HG03442 (cell line): ENCODE measurements at regions not wholly inside any gene's neighbourhood (a gene's known extent, or its start where the extent isn't known, plus 50 kb on each side); places are given as distances from the start of the nearest gene placed in this dataset.

ENCODE experiments used
- ATAC-seq: cut with Tn5 transposase; IDR thresholded peaks from one replicate; pipeline ENCODE4 v1.9.1; 2021; ENCODE audit warnings: mild to moderate bottlenecking, moderate library complexity; ENCODE audit not compliant: unreplicated experiment

DNA sequence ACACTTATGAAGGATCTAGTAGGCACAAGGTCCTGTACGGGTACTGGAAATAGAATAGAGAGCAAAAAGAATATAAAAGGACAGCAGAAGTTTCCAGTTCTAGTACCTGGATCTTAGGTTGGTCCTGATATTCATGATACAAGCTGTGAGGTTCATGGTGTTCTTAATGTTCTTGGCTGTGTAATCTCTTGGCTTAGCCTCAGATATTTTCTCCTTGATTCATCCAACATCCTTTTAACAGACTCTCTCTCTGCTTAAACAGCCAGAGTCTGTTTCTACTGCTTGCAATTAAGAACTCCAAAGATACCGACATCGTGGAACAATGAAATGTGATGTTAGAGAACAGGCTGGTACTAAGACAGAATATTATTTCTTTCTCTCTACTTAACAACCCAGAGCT is 49.9 kb downstream of the CNTN3 start:
- ATAC-seq, result no peak

DNA sequence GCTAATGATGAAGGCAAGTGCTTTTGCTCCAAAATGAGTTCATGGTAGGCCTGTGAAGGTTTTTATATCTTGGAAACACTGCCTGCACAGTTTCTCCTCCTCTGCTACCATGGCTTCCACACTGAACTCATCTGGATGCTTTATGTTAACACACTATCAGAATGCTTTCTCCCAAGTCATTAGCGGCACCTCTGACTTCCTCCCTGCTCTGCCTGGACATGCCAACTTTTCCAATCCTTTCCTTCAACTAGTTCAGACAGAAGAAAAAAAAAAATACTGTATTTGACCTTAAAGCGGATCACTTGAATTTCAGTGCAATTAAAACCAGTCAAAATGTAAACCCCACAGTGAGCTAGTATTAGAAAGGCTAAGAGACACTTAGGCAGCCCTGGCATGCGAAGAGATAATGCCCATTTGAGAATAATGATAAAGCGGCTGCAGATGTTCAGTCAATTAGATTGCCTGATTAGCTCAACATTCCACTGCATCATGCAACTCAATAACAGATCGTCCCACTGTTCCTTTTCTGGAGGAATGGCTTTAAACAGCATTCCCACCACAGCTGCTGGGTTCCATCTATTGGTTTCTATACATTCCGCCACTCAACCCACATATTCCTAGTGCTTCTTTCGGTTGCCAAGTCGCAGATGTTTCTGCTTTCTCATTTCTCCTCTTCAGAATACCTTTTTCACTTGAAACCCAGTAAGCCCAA is 51.7 kb downstream of the CNTN3 start:
- ATAC-seq, result no peak

DNA sequence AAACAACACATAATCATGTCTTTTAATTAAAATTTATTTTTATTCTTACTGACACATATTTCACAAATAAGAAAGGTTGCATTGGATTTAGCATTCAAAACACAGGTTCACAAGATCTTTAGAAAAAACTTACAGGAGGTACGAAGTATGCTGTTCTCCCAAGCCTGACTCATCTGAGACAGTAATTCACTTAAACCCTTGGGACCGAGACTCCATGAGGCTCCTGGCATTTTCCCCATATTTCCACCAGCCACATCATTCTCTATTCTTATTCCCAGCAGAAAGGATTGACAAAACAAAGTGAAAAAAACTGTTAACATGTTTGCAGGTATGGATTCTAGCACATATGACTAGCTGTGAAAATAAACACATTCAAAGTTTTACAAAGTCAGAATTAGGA is 52.6 kb downstream of the CNTN3 start:
- no peak for ATAC-seq

DNA sequence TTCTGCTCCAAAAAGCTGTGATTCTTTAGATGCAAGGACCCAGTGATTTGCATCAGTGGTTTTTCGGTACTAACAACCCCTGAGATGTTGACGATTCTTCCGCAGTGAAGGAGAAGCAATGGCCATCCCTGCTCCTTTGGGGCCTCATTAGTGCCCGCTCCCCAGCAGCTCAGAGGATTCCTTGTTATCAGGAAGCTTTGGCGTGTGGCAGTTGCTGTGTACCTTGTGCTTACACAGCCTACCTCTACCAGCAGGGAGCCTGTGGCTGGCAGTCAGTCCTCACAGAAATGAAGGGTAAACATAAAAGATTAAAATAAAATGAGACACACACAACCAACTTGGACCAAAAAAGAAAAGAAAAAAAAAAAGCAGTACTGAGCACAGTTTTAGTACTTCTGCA is 55.2 kb downstream of the CNTN3 start:
- ATAC-seq, result no peak

DNA sequence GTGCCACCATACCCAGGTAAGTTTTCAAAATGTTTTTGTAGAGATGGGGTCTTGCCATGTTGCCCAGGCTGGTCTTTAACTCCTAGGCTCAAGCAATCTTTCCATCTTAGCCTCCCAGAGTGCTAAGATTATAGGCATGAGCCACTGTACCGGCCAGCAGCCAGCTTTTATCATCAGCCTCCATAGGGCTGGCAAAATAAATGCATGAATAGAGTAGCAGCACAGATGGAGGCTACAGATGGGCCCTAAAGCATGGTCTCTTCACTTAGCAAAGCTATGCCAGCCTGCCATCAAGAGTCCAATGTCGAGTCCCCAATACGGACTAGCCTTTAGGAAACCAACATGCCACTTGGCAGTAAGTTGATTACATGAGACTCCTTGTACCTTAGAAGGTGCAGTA is 63.8 kb downstream of the CNTN3 start:
- ATAC-seq, result no peak

DNA sequence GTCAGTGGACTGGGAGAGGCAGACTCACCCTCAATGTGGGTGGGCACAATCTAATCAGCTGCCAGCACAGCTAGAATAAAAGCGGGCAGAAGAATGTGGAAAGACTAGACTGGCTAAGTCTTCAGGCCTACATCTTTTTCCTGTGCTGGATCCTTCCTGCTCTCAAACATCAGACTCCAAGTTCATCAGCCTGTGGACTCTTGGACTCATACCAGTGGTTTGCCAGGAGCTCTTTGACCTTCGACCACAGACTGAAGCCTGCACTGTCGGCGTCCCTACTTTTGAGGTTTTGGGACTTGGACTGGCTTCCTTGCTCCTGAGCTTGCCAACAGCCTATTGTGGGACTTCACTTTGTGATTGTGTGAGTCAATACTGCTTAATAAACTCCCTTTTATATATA is 68.0 kb downstream of the CNTN3 start:
- ATAC-seq, result no peak

DNA sequence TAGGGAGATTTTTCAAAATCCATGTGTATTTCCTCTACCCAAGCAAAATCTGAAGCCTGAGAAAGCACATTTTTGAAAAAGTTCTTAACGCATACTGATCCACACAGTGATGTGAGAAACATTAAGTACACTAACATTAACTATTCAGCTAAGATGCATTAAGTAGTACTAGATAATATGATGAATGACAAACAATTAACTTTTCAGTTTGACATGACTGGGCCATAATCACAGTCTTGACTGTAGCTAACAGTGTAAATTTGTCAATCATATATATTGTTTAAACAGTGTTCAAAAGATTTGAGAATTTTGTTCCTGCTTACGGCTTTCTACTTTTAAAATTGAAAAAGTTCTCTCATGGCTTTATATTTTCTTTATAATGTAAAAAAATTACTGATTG is 72.0 kb downstream of the CNTN3 start:
- no peak for ATAC-seq

DNA sequence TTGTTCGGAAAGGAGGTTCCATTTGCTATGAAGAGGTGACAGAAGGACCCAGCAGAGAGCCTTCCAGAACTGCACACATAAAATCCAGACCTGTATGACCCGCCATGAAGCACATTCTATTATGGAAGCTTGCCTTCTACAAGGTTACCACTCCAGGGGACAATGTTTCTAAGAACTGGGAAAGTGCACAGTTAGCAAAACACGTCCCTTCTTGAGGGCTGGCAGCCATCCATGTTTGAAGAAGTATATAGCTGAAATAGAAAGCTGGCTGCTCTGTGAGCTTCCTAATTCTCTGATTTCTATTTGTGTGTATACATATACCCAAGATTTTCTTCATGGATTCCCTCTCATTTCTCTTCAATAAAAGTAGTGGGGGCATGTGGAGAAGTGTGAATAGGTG is 74.6 kb downstream of the CNTN3 start:
- ATAC-seq, result no peak

DNA sequence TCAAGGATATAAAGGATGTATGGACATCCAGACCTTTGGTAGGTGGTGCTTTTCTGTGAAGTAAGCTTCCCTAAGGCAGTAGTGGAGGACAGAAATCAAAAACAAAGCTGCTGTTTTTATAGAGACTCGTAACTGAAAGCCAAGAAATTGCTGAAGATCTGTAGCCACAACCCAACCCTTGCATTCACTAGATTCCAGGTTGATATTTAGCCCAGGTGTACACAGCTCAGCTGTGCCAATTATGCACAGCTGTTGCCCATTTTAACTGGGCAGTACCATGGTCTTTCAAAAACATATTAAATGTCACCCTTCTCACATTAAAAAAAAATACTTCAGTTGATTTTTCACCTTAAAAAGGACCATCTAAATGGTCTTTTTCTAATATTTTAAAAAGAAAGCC is 75.8 kb downstream of the CNTN3 start:
- no peak for ATAC-seq

DNA sequence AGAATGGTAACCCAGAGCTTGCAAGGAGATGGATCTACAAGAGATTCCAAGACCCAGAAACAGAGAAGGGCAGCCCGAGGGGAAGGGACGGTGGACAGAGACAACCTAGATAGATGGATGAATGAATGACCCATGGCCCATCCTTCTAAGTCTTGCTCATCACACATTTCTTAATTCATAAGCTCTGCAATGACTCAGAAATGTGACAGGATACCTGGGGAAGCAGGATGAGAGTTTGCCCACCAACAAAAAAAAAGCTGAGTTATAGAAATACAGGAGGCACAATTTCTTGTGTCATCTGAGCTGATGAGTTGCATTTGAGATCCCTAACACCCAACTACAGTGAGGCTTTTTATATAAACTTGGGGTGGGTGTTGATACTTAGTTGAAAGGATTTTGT is 76.6 kb downstream of the CNTN3 start:
- no peak for ATAC-seq

DNA sequence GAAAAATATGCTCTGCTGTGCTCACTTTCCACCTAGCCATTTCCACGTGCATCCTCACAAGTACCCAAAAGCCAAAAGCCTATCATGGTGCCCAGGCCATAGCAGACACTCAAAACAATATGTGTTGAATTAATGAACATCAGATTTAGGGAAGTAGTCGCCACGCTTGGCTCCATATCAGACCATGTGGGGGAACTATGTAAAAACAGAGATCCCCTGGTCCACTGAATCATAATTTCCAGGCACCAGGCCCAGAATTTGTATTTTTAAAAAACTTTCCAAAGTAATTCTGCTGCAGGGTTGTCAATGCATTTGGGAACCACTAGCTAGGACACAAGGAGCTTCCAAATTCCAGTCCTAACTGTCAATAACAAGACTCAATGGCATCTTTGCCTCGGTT is 77.3 kb downstream of the CNTN3 start:
- no peak for ATAC-seq

DNA sequence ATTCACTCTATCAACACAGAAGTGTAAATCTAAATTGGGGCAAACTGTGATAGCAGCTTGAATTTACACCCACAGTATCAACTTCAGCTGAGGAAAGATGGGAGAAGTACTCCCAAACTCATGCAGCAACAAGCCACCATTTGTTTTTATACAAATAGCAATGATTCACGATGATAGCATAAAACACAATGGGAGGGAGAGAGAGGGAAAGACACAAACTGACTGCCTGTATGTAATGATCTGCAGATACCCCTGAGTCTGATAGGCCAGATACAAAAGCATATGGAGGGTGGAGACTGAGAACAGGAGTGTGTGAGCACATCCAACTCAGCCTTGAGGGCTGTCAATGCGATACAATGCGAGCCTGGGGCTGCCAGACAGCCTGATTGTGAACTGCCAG is 79.2 kb downstream of the CNTN3 start:
- ATAC-seq, result no peak

DNA sequence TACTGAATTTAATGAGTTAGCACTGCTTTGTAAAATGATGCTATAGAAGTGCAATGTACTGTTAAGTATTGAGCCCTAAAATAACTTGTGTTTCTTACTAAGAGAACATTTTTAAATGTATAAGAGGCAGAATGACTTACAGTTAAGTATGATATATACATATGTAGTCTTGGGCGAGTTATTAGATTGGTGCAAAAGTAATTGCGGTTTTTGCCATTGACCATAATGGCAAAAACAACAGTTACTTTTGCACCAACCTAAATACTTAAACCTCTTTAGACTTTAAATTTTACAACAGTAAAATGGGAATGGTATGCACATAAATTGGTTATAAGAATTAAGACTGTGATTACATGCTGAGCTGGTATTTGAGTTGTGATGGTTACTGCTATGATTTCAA is 79.8 kb downstream of the CNTN3 start:
- ATAC-seq, result no peak

DNA sequence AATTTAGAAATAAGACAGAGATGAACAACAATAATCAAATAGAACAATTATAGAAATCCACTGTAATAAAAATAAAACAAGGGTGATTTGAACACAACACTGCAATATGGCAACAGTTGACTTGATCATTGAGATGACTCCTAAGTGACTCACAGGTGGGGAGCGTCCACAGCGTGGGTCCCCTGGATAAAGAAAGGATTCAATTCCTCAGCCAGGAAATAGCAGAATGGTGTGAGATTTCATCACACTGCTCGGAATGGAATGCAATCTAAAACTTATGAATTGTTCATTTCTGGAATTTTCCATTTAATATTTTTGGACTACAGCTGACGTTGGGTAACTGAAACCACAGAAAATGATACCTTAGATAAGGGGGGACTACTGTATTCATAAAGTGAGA is 82.0 kb downstream of the CNTN3 start:
- ATAC-seq, result no peak

DNA sequence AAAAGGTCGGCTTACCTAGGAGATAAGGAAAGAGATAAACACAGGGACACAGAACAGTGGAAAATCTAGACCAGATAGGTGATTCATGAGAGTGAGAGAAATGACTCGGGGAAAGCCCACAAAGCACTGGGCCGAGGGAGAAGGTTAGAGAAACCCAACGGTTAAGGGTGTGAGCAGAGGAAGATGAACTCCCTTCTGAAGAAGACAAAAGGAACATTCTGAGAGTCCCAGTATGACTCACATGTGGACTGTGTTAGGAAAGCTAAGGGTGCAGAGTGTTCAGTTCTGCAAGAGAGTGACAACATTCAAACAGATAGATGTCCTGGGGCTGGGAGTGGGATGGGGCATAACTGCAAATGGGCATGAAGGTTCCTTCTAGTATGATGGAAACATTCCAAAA is 83.0 kb downstream of the CNTN3 start:
- no peak for ATAC-seq

DNA sequence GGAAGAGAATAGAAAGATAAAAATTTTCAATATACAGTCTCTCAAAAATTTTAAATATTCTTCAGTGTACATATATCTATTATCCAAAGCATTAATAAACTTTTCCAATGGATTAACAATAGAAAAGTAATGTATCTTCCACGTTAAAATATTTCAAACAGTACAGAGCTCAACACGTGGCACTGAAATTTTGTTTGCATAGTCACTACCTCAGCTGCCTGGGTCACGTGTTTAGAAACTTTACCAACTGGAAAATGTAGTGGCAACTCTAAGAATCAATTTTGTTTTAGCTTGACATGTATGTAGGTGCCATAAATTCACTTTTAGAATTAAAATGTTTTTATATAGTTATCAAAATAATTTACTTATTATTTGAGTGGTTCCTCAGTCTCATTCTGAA is 85.3 kb downstream of the CNTN3 start:
- ATAC-seq, result no peak

DNA sequence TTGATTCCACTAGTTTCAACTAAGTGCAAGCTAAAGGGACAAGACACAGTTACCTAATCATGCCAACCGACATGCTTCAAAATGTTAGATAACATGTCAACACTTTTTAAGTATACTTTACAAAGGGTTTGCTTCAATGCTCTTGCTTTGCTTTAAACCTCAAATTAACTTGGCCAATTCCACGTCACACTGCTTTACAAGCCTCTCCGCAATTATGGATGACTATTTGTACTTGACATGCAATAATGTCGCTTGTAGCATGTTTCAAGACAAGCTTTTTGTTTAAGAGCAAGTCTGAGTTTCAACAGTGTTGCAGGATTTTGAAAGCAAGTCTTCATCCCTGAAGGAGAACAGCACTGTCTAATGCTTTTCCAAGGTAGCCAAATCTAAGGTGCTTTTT is 86.9 kb downstream of the CNTN3 start:
- ATAC-seq, result no peak

DNA sequence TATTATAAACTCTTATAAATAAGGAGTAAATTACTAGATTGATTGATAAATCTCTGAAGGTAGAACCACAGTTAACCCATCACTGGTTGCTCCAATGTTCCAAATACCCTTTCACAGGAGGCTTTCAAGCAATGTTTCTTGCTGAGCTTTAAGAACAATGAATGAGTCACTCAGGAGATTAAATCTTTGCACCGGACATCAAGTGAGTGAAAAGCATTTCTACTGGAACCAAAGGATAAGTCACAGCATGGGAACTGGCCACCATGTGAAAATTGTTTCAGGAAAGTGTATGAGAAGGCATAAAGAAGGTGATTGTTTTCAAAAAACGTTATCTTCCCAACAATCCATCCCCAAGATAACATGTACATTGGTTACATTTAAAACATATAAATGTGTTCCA is 90.6 kb downstream of the CNTN3 start:
- ATAC-seq, result no peak

DNA sequence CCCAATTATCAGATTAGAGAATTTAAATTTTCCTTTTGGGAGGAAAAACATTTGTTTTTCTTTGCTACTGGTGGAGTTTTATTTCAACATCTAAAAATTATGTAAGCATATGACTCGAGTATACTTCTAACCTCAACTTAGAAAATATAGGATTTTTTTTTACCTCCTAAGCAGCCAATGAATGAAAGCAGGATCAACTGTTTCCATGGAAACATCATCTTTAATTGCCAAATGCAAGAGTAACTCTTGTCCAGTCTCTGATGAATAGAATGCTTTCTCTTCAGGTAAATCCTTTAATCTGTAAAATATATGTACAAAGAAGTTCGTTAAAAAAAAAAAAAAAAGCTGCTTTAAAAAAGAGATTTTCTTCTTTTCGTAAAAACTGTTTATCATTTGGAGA is 93.6 kb downstream of the CNTN3 start:
- no peak for ATAC-seq

DNA sequence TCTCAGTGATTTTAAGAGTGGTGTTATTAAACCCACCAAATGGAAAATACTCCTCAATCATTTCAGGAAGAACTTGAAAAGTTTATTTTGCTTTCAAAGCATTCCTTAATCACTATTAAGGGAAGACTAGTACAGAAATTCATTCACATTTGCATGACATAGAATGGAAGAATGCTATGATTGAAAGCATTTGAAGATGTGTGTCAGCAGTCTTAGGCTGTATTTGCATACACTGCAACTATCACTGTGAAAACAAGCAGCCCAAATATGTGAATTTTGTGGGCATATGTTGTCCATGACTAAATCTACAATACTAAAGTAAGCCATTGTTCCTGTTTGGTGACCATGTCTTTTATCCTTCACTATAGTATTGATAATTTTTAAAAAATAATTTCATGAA is 95.8 kb downstream of the CNTN3 start:
- no peak for ATAC-seq

DNA sequence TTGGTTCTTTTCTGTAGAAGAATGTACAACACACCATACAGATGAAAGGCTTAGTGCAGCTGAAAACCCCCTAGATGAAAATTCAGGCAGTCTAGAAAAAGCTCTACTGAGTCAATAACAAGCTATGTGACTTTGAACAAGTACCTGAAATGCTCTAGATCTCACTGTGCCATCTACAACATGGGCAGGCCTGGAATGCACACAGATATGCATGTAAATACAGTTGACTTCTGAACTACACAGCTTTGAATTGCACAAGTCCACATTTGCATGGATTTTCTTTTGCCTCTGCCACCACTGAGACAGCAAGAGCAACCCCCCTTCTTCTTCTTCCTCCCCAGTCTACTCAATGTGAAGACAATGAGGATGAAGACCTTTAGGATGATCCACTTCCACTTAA is 98.4 kb downstream of the CNTN3 start:
- no peak for ATAC-seq

DNA sequence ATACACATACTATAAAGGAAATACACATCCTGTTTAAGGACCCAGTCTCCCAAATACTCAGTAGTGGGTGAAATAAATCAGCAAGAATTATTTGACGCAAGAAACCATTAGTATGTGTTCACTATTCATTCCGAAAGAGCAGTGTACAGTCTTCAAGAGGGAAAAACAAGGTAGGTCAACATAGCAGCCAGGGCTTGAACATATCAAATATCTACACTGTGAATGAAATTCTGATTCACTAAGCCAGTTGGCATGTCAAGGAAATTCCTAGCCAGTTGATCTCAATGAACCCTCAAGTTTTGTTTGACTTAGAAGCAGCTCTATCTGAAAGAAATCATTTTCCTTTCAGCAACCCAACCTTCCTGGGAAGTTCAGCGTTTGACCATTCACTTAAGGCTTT is 99.0 kb downstream of the CNTN3 start:
- ATAC-seq, result no peak

DNA sequence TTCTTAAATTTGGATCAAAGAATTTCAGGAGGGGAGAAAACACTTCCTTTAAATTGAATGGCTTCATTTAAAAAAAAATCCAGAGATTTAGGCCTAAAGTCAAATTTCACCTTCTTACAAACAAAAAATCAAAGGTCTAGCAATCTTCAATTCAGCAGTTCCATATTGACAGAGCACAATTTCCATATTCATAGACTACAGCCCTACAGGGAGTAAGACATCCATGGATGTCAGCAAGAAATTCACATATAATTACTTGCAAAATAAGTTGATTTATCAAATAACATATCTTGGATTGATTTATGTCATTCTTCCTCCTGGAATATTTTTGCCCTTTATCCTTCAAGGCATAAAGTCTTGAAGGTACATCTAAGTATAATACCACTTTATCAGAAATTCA is 103.4 kb downstream of the CNTN3 start:
- no peak for ATAC-seq
